GM21619 (cell line): ENCODE measurements at regions not wholly inside any gene's neighbourhood (a gene's known extent, or its start where the extent isn't known, plus 50 kb on each side); places are given as distances from the start of the nearest gene placed in this dataset.
"Not testable (repeated sequence)": the region's sequence is repeated elsewhere in the genome, so short reads cannot be mapped to it uniquely, and the experiment has no call there.

Experiments
- ATAC-seq: cut with Tn5 transposase; IDR thresholded peaks from one replicate; pipeline ENCODE4 v1.9.1; 2021; ENCODE audit not compliant: unreplicated experiment

GRCh38 chr2:62412347-62412742 lies 93.7 kb downstream of the TMEM17 start:
- ATAC-seq: no peak

- no peak for ATAC-seq
Measured at GRCh38 chr2:62410926-62411456, 95.0 kb downstream of the TMEM17 start.

GRCh38 chr2:62410015-62410453 lies 96.0 kb downstream of the TMEM17 start:
- no peak for ATAC-seq

GRCh38 chr2:62409442-62409841 lies 96.6 kb downstream of the TMEM17 start:
- ATAC-seq: no peak

GRCh38 chr2:62408241-62408677 lies 97.7 kb downstream of the TMEM17 start:
- no peak for ATAC-seq

- no peak for ATAC-seq
Measured at GRCh38 chr2:62407838-62408237, 98.2 kb downstream of the TMEM17 start.

- no peak for ATAC-seq
Measured at GRCh38 chr2:62407401-62407800, 98.6 kb downstream of the TMEM17 start.

- ATAC-seq: no peak
Measured at GRCh38 chr2:62406573-62407043, 99.4 kb downstream of the TMEM17 start.

- ATAC-seq: no peak
Measured at GRCh38 chr2:62404913-62405312, 101.1 kb downstream of the TMEM17 start.

- no peak for ATAC-seq
Measured at GRCh38 chr2:62402156-62402555, 103.8 kb downstream of the TMEM17 start.

- ATAC-seq: no peak
Measured at GRCh38 chr2:62398356-62398755, 107.6 kb downstream of the TMEM17 start.

- ATAC-seq: no peak
Measured at GRCh38 chr2:62396880-62397279, 109.1 kb downstream of the TMEM17 start.

GRCh38 chr2:62393293-62393692 lies 112.7 kb downstream of the TMEM17 start:
- no peak for ATAC-seq

GRCh38 chr2:62391696-62392095 lies 114.3 kb downstream of the TMEM17 start:
- ATAC-seq: no peak

- not testable (repeated sequence) for ATAC-seq
Measured at GRCh38 chr2:62386378-62386777, 119.6 kb downstream of the TMEM17 start.

- ATAC-seq: no peak
Measured at GRCh38 chr2:62383846-62384245, 122.1 kb downstream of the TMEM17 start.

GRCh38 chr2:62382757-62383156 lies 123.2 kb downstream of the TMEM17 start:
- ATAC-seq: no peak

- no peak for ATAC-seq
Measured at GRCh38 chr2:62382122-62382521, 123.9 kb downstream of the TMEM17 start.

GRCh38 chr2:62381656-62382055 lies 124.3 kb downstream of the TMEM17 start:
- no peak for ATAC-seq

GRCh38 chr2:62379566-62379965 lies 126.4 kb downstream of the TMEM17 start:
- no peak for ATAC-seq

GRCh38 chr2:62375113-62375420 lies 130.9 kb downstream of the TMEM17 start:
- ATAC-seq: no peak

GRCh38 chr2:62374301-62375112 lies 131.5 kb downstream of the TMEM17 start:
- no peak for ATAC-seq

GRCh38 chr2:62372824-62373223 lies 133.2 kb downstream of the TMEM17 start:
- no peak for ATAC-seq
